PC-3 (cell line): ENCODE measurements at regions not wholly inside any gene's neighbourhood (a gene's known extent, or its start where the extent isn't known, plus 50 kb on each side); places are given as distances from the start of the nearest gene placed in this dataset.

Source experiments
- CTCF ChIP-seq: fragments of 300-600 bp; sonication (generic); conservative IDR thresholded peaks from 2 replicates; pipeline ENCODE4 v1.5.1; 2017; ENCODE audit warnings: antibody characterized with exemption, low read depth, mild to moderate bottlenecking, low read length
- EZH2 ChIP-seq: fragments of 300-600 bp; sonication (generic); IDR thresholded peaks from one replicate; pipeline ENCODE4 v1.6.1; 2017; ENCODE audit warnings: antibody characterized with exemption, mild to moderate bottlenecking, low read length; ENCODE audit not compliant: unreplicated experiment
- EZH2phosphoT487 ChIP-seq: fragments of 300-600 bp; sonication (generic); IDR thresholded peaks from 2 replicates; pipeline ENCODE4 v1.6.1; 2018; ENCODE audit warnings: mild to moderate bottlenecking, antibody characterized with exemption, low read length, borderline replicate concordance

- TF ChIP-seq CTCF (no peak), EZH2 (no peak), EZH2phosphoT487 (no peak)
Observed at GRCh38 chr11:44404301-44404700, 94.4 kb upstream of the ALX4 start.
